SIG-M5 treated with dmso at 0.1 percent for 504 hours (cell line): ENCODE measurements at regions not wholly inside any gene's neighbourhood (a gene's known extent, or its start where the extent isn't known, plus 50 kb on each side); places are given as distances from the start of the nearest gene placed in this dataset.

Experiments
- DNase-seq: peaks from one replicate; lab custom pipeline; 2025; ENCODE audit not compliant: unreplicated experiment; lab: John Stamatoyannopoulos, UW

DNA sequence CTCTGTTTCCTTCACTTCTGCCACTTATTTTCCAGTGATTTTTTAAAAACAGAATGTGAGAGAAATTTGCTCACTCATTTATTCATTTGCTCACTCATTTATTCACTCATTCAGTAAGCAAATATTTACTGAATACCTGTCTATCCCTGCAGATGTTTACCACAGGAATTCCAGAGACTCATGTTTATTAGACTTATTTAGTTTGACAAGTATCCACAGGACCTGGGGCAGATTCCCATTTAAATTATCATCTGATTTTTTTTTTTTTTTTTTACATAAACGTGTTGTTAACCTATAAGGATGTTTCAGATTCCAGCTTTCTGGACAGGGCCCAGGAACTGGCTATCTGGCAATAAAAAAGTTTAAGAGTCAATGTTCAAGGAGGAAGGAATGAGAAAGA, 175.1 kb upstream of the ERBB4 start:
- DNase-seq: no peak

- DNase-seq: no peak
These were observed 174.4 kb upstream of the ERBB4 start for GRCh38 chr2:212712991-212713390.

GRCh38 chr2:212712466-212712865, 173.9 kb upstream of the ERBB4 start:
- DNase-seq: no peak

DNA sequence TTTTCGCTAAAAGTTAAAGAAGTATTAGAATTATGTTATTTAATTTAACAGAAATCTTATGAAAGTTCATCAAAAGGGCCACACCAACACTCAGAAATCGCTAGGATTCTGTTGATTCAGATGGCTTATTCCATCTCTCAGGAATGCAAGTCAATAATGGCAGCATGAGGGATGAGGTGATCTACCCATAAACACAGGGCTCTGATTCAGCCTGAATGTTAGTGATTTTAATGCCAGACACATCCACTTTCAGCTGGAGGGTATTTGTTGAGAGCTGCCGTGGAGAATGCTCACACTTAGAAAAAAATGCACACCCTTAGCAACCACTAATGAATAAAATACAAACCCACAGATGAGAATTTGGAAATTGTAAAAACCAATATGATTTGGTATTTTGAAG, 173.3 kb upstream of the ERBB4 start:
- no peak for DNase-seq

DNA sequence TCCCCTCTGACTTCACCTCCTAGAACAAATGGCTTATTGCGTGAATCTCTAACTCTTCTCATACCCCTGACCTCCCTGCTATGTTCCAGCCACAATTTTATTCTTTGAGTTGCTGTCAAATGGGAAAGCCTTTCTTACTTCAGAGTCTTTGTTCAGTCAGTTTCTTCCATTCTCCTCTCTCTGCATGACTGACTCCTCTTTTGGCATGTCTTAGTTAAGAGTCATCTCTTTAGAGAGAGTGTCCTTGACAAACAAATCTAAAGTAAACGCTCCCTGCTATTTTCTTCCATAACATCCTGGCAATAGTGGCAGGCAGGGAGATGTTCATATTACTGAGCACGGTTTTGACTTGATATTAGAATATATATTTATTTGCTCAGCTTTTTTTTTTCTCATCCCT, 170.7 kb upstream of the ERBB4 start:
- DNase-seq: no peak

DNA sequence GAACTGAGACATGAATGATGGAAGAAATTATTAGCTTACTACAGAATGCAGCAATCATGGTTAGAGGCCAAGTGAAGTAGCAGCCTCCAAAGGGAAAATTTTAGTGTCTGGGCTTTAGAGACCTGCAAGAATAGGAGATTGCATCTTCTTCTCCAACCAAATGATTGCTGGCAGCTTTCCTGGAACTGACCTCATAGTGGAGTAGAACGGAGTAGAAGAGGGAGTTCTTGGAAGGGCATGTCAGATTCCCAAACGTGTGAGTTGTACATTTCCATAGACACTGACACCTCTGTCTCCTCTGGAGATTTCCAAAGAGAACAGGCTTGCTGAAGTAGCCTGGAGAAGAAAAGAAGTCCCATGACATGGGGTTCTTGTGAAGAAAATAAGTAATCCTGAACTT, 169.8 kb upstream of the ERBB4 start:
- no peak for DNase-seq

GRCh38 chr2:212695426-212695825, 156.8 kb upstream of the ERBB4 start:
- DNase-seq: no peak

- DNase-seq: no peak
These were observed 155.8 kb upstream of the ERBB4 start for GRCh38 chr2:212694398-212694797.

DNA sequence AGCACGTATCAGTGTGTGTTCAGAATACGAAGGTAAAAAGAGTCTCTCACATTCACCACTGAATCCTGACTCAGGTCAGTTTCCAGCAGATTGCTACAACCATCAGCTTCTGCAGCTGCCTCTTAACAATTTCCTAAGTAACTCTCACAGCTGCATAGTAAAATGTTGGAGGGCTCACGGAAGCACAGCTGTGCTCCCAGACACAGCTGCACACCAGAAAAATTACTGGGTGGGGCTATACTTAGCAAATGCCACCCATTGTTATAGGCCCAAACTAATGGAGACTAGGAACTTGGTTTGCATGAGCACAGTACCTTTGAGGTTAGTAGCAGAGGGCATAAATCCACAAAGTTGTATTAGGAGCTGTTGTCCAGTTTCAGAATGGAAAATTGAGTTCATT, 153.9 kb upstream of the ERBB4 start:
- DNase-seq: no peak

DNA sequence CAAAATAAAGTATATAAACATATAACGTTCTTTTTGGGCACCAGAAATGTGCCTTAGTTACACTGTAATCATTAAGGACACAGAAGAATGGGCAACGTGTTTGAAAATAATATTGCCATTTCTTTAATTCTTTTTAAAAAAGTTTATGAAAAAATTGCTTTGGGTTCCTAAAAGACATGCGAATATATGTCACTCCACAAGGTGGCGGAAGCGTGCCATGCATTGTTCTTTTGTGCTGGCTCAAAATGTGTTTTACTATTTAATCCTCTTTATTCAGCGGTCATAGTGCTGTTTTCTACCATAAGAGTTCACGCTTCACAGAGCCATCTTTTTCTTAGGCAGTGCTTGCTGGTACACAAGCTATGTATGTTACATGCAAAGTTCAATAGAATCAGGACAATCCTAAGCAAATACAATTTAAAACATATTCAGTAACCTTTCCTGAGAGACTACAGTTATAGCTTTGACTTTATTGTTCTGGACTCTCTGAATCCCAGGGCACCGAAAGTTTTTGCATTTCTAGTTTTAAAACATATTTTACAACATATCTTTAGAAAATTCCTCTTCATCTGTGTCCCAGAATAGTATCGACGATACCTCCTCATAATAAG, 147.8 kb upstream of the ERBB4 start:
- DNase-seq: peak; percentile 37

DNA sequence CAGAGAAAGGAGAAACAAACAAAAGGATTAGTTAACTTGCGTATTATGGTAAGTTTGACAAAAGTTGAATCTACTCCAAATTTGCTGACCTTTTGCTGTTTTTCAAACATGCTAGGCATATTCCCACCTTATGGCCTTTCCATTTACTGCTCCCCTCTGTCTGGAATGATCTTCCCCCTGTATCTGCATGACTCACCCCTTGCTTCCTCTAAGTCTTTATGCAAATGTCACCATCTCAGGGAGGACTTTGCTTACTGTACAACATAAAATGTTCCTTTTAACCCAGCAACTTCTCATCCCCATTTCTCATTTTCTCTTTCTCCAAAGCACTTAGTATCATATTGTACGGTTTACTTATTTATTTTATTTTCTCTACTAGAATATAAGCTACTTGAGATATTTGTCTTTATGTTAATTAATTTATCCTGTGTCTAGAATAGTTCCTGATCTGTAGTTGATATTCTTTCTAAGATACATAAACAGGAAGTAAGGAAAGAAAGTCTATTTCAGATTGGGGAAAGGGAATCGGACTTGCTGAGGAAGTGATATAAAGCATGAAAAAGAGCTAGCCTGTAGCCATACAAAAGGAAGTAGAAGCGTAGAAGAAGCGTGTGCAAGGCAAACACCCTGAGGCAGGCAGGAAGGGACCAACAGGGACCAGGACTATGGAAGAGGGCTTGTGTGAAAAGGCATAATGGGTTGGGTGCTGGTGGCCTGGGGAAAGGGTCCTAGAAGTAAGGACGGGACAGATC, 144.9 kb upstream of the ERBB4 start:
- no peak for DNase-seq

GRCh38 chr2:212682937-212683336, 144.3 kb upstream of the ERBB4 start:
- DNase-seq: no peak

DNA sequence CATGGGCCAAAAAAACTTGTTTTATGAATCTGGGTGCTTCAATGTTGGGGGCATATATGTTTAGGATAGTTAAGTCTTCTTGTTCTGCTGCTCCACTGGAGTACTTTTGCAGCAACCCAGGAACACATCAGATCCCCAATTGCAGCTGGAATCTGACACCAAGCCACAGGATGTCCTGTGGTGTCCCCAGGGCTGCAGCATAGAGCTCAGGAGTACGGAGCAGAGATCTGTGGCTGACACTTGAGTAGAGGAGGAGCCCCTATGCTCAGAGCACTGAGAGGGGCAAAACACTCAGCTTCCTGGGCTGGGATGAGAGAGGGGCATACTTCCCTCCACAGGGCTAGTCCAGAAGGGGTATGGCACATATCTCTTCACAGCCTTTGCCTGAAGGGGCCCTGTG, 138.9 kb upstream of the ERBB4 start:
- DNase-seq: no peak

DNA sequence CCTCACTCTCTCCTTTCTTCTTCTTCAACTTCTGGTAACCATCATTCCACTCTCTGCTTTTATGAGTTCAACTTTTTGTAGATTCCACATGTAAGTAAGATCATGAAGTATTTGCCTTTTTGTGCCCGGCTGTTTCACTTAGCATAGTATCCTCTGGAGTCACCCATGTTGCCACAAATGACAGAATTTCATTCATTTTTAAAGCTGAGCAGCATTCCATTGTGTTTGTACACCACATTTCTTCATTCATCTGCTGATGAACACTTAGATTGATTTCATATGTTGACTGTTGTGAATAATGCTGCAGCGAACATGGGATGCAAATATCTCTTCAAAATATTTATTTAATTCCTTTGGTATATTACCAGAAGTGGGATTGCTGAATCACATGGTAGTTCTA, 133.6 kb upstream of the ERBB4 start:
- DNase-seq: no peak

- no peak for DNase-seq
These were observed 131.2 kb upstream of the ERBB4 start for GRCh38 chr2:212669761-212670160.

GRCh38 chr2:212667751-212668316, 129.2 kb upstream of the ERBB4 start:
- DNase-seq: no peak

- DNase-seq: no peak
These were observed 127.3 kb upstream of the ERBB4 start for GRCh38 chr2:212665948-212666347.

- no peak for DNase-seq
These were observed 120.8 kb upstream of the ERBB4 start for GRCh38 chr2:212659441-212659840.

DNA sequence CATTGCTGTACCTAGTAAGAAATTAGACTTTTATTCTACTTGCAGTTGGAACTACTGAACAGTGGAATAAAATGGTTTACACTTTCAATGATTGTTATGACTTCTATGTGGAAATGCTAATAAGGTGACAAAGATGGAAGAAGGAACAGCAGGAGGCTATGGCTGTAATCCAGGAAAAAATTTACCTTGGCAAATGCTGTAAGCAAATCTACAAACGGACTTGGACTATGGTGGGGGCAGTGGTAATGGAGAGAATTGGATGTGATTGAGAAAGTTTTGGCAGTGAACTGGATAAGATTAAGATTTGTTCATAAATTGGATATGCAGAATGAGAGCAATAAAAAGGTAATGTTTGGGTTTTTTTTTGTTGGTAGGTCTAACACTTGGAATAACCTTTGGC, 111.0 kb upstream of the ERBB4 start:
- no peak for DNase-seq

GRCh38 chr2:212646698-212647366, 108.2 kb upstream of the ERBB4 start:
- no peak for DNase-seq

DNA sequence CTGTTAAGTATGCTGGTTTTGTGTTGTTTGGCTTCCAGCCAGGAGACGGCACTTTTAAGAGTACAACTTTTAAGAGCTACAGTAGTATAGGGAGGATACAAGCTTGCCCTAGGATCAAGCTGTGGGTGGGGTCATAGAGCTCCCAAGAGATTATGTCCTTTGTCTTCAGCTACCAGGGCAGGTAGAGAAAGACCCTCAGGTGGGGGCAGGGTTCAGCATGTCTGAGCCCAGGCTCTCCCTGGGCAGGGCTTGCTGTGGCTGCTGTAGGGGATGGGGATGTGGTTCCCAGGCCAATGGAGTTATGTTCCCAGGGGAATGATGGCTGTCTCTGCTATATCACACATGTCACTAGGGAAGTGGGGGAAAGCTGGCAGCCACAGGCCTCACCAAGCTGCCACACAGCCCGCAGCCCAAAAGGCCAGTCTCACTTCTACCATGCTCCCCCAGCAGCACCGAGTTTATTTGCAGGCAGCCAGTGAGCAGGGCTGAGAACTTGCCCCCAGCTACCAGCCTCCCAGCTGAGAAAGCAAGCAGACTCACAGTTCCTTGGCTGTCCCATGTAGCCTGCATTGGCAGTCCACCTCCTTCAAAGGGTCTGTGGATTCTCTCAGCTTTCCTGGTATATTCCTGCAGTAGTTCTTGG, 105.7 kb upstream of the ERBB4 start:
- no peak for DNase-seq

DNA sequence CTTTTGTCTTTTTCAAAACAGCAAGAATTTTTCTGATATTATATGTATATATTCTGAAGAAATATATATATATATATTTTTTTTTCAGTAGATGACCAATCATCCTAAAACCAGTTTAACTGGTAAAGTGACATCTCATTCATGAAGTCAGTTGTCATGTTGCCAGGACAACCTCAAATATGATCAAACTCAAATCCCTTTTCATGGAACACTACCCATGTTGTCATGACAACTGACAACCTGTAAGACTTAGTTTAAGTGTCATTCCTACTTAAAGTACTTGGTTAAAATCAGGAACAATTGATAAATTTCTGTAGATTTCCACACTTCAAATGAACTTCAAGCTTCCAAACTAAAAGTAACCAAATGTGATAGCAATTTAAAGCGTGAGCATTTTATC, 101.8 kb upstream of the ERBB4 start:
- DNase-seq: peak; percentile 34
